ENCODE measurements at regions not wholly inside any gene's neighbourhood (a gene's known extent, or its start where the extent isn't known, plus 50 kb on each side); places are given as distances from the start of the nearest gene placed in this dataset.

DNA sequence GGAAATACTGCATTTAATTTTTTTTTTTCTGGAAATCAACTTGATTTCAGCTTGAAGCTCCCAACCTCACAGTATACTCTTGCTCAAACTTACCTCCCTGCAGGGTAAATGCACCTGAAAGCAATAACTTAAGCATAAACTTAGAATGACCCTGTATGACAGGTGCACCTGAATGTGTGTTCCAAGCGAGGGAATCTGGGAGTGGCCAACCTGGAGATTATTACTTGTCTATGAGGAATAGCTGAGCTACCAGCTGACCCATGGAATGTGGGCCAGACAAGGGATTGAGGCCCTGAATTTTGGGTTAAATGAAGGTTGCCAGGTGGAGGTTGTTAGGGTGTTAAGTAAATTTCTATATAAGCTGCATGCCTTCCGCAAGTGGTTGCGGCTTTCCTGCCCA is 140.6 kb downstream of the OSTF1 start:
- Histone ChIP-seq H3K9ac (ENCODE audit: low read depth in 1 of 2, low read length in 2 of 2) (no peak overlapping the region), H3K36me3 (ENCODE audit: control insufficient read depth in 4 of 4, insufficient read depth in 3 of 4, low read depth in 1 of 4, low read length in 3 of 4) (no peaks in the 10 kb centered on the region), H3K27ac (ENCODE audit: low read depth in 1 of 2, low read length in 2 of 2) (no peak overlapping the region), H3K4me3 (ENCODE audit: low read depth in 1 of 3, low read length in 3 of 3) (no peak overlapping the region), H3K4me1 (ENCODE audit: control insufficient read depth in 4 of 4, insufficient read depth in 4 of 4, low read length in 3 of 4) (peaks cover 3 to 35% (median 17%) of the 10 kb centered on the region in 4 donors), H3K27me3 (ENCODE audit: control insufficient read depth in 4 of 4, insufficient read depth in 4 of 4, low read length in 3 of 4) (no peaks in the 10 kb centered on the region), H3K9me3 (ENCODE audit: control insufficient read depth in 4 of 4, low read length in 3 of 4) (peaks cover 0 to 3% (median 2%) of the 10 kb centered on the region in 4 donors)
- WGBS, result 78% methylated on average over 3 of the region's 3 CpGs
- no peak for DNase-seq (ENCODE audit: low spot score)
- TF ChIP-seq, protein P1, sequence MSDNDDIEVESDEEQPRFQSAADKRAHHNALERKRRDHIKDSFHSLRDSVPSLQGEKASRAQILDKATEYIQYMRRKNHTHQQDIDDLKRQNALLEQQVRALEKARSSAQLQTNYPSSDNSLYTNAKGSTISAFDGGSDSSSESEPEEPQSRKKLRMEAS (IDR thresholded peaks at IDR 0.05), result no peak
- TF ChIP-seq HNF4A (conservative IDR thresholded peaks at IDR 0.05), result no peak
- TF ChIP-seq, protein P2, sequence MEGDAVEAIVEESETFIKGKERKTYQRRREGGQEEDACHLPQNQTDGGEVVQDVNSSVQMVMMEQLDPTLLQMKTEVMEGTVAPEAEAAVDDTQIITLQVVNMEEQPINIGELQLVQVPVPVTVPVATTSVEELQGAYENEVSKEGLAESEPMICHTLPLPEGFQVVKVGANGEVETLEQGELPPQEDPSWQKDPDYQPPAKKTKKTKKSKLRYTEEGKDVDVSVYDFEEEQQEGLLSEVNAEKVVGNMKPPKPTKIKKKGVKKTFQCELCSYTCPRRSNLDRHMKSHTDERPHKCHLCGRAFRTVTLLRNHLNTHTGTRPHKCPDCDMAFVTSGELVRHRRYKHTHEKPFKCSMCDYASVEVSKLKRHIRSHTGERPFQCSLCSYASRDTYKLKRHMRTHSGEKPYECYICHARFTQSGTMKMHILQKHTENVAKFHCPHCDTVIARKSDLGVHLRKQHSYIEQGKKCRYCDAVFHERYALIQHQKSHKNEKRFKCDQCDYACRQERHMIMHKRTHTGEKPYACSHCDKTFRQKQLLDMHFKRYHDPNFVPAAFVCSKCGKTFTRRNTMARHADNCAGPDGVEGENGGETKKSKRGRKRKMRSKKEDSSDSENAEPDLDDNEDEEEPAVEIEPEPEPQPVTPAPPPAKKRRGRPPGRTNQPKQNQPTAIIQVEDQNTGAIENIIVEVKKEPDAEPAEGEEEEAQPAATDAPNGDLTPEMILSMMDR (IDR thresholded peaks at IDR 0.05; ENCODE audit: low read depth, low read length, missing input control), result no peak
- no peak for TF ChIP-seq GABPA (IDR thresholded peaks at IDR 0.05 in 1 of 2, conservative IDR thresholded peaks at IDR 0.05 in 1 of 2)
- no peak for TF ChIP-seq FOXA2 (IDR thresholded peaks at IDR 0.05)
- TF ChIP-seq SP1 (IDR thresholded peaks at IDR 0.05), result no peak
- TF ChIP-seq RXRA (IDR thresholded peaks at IDR 0.05), result no peak
- no peak for TF ChIP-seq NR2F2 (IDR thresholded peaks at IDR 0.05)
- no peak for TF ChIP-seq EGR1 (IDR thresholded peaks at IDR 0.05; ENCODE audit: low read depth in 2 of 2)
- TF ChIP-seq, protein P3, sequence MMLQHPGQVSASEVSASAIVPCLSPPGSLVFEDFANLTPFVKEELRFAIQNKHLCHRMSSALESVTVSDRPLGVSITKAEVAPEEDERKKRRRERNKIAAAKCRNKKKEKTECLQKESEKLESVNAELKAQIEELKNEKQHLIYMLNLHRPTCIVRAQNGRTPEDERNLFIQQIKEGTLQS (IDR thresholded peaks at IDR 0.05), result no peak
- no peak for TF ChIP-seq HNF4G (IDR thresholded peaks at IDR 0.05)
- no peak for TF ChIP-seq YY1 (IDR thresholded peaks at IDR 0.05)
- no peak for TF ChIP-seq RAD21 (IDR thresholded peaks at IDR 0.05)
- TF ChIP-seq, protein P4, sequence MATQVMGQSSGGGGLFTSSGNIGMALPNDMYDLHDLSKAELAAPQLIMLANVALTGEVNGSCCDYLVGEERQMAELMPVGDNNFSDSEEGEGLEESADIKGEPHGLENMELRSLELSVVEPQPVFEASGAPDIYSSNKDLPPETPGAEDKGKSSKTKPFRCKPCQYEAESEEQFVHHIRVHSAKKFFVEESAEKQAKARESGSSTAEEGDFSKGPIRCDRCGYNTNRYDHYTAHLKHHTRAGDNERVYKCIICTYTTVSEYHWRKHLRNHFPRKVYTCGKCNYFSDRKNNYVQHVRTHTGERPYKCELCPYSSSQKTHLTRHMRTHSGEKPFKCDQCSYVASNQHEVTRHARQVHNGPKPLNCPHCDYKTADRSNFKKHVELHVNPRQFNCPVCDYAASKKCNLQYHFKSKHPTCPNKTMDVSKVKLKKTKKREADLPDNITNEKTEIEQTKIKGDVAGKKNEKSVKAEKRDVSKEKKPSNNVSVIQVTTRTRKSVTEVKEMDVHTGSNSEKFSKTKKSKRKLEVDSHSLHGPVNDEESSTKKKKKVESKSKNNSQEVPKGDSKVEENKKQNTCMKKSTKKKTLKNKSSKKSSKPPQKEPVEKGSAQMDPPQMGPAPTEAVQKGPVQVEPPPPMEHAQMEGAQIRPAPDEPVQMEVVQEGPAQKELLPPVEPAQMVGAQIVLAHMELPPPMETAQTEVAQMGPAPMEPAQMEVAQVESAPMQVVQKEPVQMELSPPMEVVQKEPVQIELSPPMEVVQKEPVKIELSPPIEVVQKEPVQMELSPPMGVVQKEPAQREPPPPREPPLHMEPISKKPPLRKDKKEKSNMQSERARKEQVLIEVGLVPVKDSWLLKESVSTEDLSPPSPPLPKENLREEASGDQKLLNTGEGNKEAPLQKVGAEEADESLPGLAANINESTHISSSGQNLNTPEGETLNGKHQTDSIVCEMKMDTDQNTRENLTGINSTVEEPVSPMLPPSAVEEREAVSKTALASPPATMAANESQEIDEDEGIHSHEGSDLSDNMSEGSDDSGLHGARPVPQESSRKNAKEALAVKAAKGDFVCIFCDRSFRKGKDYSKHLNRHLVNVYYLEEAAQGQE (IDR thresholded peaks at IDR 0.05), result no peak
- no peak for TF ChIP-seq JUND (IDR thresholded peaks at IDR 0.05)
- TF ChIP-seq, protein P5, sequence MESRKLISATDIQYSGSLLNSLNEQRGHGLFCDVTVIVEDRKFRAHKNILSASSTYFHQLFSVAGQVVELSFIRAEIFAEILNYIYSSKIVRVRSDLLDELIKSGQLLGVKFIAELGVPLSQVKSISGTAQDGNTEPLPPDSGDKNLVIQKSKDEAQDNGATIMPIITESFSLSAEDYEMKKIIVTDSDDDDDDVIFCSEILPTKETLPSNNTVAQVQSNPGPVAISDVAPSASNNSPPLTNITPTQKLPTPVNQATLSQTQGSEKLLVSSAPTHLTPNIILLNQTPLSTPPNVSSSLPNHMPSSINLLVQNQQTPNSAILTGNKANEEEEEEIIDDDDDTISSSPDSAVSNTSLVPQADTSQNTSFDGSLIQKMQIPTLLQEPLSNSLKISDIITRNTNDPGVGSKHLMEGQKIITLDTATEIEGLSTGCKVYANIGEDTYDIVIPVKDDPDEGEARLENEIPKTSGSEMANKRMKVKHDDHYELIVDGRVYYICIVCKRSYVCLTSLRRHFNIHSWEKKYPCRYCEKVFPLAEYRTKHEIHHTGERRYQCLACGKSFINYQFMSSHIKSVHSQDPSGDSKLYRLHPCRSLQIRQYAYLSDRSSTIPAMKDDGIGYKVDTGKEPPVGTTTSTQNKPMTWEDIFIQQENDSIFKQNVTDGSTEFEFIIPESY (IDR thresholded peaks at IDR 0.05), result no peak
- no peak for TF ChIP-seq TAF1 (conservative IDR thresholded peaks at IDR 0.05)
- TF ChIP-seq FOXA1 (IDR thresholded peaks at IDR 0.05), result no peak

Data from liver (tissue), 8 donors.